OCI-LY1 (cell line): ENCODE measurements at regions not wholly inside any gene's neighbourhood (a gene's known extent, or its start where the extent isn't known, plus 50 kb on each side); places are given as distances from the start of the nearest gene placed in this dataset.

Source experiments
- H2AFZ ChIP-seq: fragments of 200-600 bp; sonication (generic), shearing (Covaris generic); 2 replicates; pipeline ENCODE4 v1.6.0; 2014; ENCODE audit warnings: antibody characterized with exemption, mild to moderate bottlenecking, low read length
- H3F3A ChIP-seq: fragments of 200-600 bp; sonication (generic), shearing (Covaris generic); 2 replicates; pipeline ENCODE4 v1.6.0; 2014; ENCODE audit warnings: mild to moderate bottlenecking, antibody characterized with exemption, low read length, moderate library complexity; ENCODE audit not compliant: insufficient read depth
- H3K27ac ChIP-seq: fragments of 200-600 bp; sonication (generic); 2 replicates; pipeline ENCODE4 v1.5.1; 2014; ENCODE audit warnings: low read length, mixed run types, mild to moderate bottlenecking, low read depth; ENCODE audit not compliant: poor library complexity, severe bottlenecking
- H3K27me3 ChIP-seq: fragments of 200-600 bp; sonication (generic); 2 replicates; pipeline ENCODE4 v1.6.0; 2014; ENCODE audit warnings: antibody characterized with exemption, mild to moderate bottlenecking, low read length, moderate library complexity; ENCODE audit not compliant: insufficient read depth
- H3K36me3 ChIP-seq: fragments of 200-600 bp; sonication (generic); 2 replicates; pipeline ENCODE4 v1.6.1; 2014; ENCODE audit warnings: mild to moderate bottlenecking, antibody characterized with exemption, low read length, moderate library complexity, mixed read lengths; ENCODE audit not compliant: insufficient read depth
- H3K4me1 ChIP-seq: fragments of 200-600 bp; sonication (generic); 2 replicates; pipeline ENCODE4 v1.5.1; 2014; ENCODE audit warnings: mild to moderate bottlenecking, low read length, moderate library complexity; ENCODE audit not compliant: insufficient read depth, severe bottlenecking
- H3K4me2 ChIP-seq: fragments of 200-600 bp; sonication (generic), shearing (Covaris generic); 2 replicates; pipeline ENCODE4 v1.6.1; 2014; ENCODE audit warnings: low read length
- H3K4me3 ChIP-seq: fragments of 200-600 bp; sonication (generic); 2 replicates; pipeline ENCODE4 v1.5.1; 2014; ENCODE audit warnings: low read length, low read depth, mild to moderate bottlenecking, mixed read lengths; ENCODE audit not compliant: poor library complexity, severe bottlenecking
- H3K79me2 ChIP-seq: fragments of 200-600 bp; shearing (Covaris generic); 2 replicates; pipeline ENCODE4 v1.6.1; 2016; ENCODE audit warnings: mixed run types, low read length, mixed read lengths; ENCODE audit not compliant: insufficient read depth
- H3K9ac ChIP-seq: fragments of 200-600 bp; sonication (generic), shearing (Covaris generic); 2 replicates; pipeline ENCODE4 v1.6.1; 2014; ENCODE audit warnings: mild to moderate bottlenecking, low read length, mixed read lengths
- H3K9me2 ChIP-seq: fragments of 200-600 bp; sonication (generic), shearing (Covaris generic); 2 replicates; pipeline ENCODE4 v1.6.1; 2014; ENCODE audit warnings: low read depth, mild to moderate bottlenecking, low read length, mixed read lengths
- H3K9me3 ChIP-seq: fragments of 200-600 bp; shearing (Covaris generic); 2 replicates; pipeline ENCODE4 v1.6.1; 2014; ENCODE audit warnings: low read length, mixed read lengths
- H4K20me1 ChIP-seq: fragments of 200-600 bp; sonication (generic), shearing (Covaris generic); 2 replicates; pipeline ENCODE4 v1.6.0; 2016; ENCODE audit warnings: mild to moderate bottlenecking, low read length; ENCODE audit not compliant: insufficient read depth
- CTCF ChIP-seq: fragments of 200-600 bp; sonication (generic), shearing (Covaris generic); IDR thresholded peaks from 2 replicates; pipeline ENCODE4 v1.5.1; 2017; ENCODE audit warnings: mild to moderate bottlenecking, antibody characterized with exemption, low read length, moderate library complexity, mixed read lengths
- EZH2 ChIP-seq: fragments of 200-600 bp; sonication (generic), shearing (Covaris generic); IDR thresholded peaks from 2 replicates; pipeline ENCODE4 v1.8.0; 2017; ENCODE audit warnings: borderline replicate concordance, mixed run types, mild to moderate bottlenecking, antibody characterized with exemption, low read length, moderate library complexity, mixed read lengths

DNA sequence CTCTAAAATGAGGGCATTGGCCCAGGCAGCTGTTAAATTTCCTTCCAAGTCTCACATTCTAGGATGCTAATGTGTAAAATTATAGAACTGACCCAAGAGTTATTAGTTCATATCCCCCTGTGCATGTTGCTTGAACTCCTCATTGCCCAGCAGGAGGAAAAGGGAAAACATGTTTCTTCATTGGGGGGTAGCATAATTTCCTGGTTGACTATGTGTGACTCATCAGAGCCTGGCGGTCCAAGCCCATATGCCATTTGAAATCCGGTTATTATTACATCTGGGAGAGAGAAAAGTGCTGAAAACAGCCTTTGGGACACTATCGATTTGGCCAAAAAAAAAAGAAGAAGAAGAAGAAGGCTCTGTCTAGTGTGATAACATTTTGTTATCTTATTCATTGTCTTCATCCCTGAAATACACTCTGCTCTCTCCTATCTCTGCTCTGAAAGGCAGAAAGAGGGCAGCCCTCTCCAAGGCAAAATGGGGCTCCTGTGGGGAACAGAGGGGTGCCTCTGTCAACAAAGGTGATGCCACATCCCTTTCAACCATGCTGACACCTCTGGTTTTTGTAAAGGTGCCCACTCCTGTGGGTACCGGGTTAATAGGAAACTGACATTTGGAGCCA, 114.2 kb downstream of the DAD1 start:
- Histone ChIP-seq H3K9ac (peak overlapping the region; percentile 75), H3F3A (peaks cover 9% of the 10 kb centered on the region; the same call in 1 of the 2 replicates), H4K20me1 (no peaks in the 10 kb centered on the region), H3K36me3 (no peaks in the 10 kb centered on the region), H3K9me3 (no peaks in the 10 kb centered on the region), H3K4me2 (peak overlapping the region; percentile 50), H3K4me3 (peak overlapping the region; percentile 0), H3K4me1 (peaks cover 100% of the 10 kb centered on the region), H3K27ac (peak overlapping the region; percentile 98), H3K9me2 (no peaks in the 10 kb centered on the region), H3K27me3 (no peaks in the 10 kb centered on the region), H3K79me2 (no peaks in the 10 kb centered on the region), H2AFZ (no peak overlapping the region)
- TF ChIP-seq CTCF (peak; percentile 19; the same call in 1 of the 2 replicates), EZH2 (no peak)

- peak overlapping the region; percentile 75 for H3K9ac ChIP-seq
- H3K4me1 ChIP-seq: peaks cover 99% of the 10 kb centered on the region
- H3K27me3 ChIP-seq: no peaks in the 10 kb centered on the region
- TF ChIP-seq EZH2 (no peak), CTCF (peak; percentile 91)
- H4K20me1 ChIP-seq: no peaks in the 10 kb centered on the region
- no peaks in the 10 kb centered on the region for H3K36me3 ChIP-seq
- no peaks in the 10 kb centered on the region for H3K9me3 ChIP-seq
- H3K4me3 ChIP-seq: no peak overlapping the region
- H3F3A ChIP-seq: peaks cover 8% of the 10 kb centered on the region; the same call in 1 of the 2 replicates
- H2AFZ ChIP-seq: no peak overlapping the region
- peak overlapping the region; percentile 98 for H3K27ac ChIP-seq
- peak overlapping the region; percentile 28; the same call in 1 of the 2 replicates for H3K4me2 ChIP-seq
- no peaks in the 10 kb centered on the region for H3K79me2 ChIP-seq
- no peaks in the 10 kb centered on the region for H3K9me2 ChIP-seq
Observed at GRCh38 chr14:22472935-22473854, 115.8 kb downstream of the DAD1 start.

- no peak overlapping the region; the same call in 1 of the 2 replicates for H3K4me2 ChIP-seq
- no peaks in the 10 kb centered on the region for H4K20me1 ChIP-seq
- H3K27ac ChIP-seq: peak overlapping the region; percentile 98
- no peak overlapping the region for H3K4me3 ChIP-seq
- H3K9ac ChIP-seq: peak overlapping the region; percentile 75; the same call in 1 of the 2 replicates
- H2AFZ ChIP-seq: no peak overlapping the region
- H3K79me2 ChIP-seq: no peaks in the 10 kb centered on the region
- TF ChIP-seq EZH2 (no peak), CTCF (no peak)
- H3K9me2 ChIP-seq: no peaks in the 10 kb centered on the region
- no peaks in the 10 kb centered on the region for H3K27me3 ChIP-seq
- H3K9me3 ChIP-seq: no peaks in the 10 kb centered on the region
- H3F3A ChIP-seq: 0 out of 2 replicates have a peak, but pooled peaks cover 1% of the 10 kb centered on the region
- no peaks in the 10 kb centered on the region for H3K36me3 ChIP-seq
- H3K4me1 ChIP-seq: peaks cover 92% of the 10 kb centered on the region
Observed at GRCh38 chr14:22472466-22472865, 116.6 kb downstream of the DAD1 start.
